Mucosa of rectum (tissue), 2 donors: ENCODE measurements at regions not wholly inside any gene's neighbourhood (a gene's known extent, or its start where the extent isn't known, plus 50 kb on each side); places are given as distances from the start of the nearest gene placed in this dataset.

ENCODE experiments used
- H3K27ac ChIP-seq, 2 donors: one replicate each; pipeline ENCODE4 v1.7.0; 2013; ENCODE audit warnings: inconsistent platforms in 2 of 2, low read depth in 2 of 2, low read length in 2 of 2
- H3K27me3 ChIP-seq, 2 donors: one replicate each; pipeline ENCODE4 v1.7.0; 2013; ENCODE audit warnings: low read length in 2 of 2; ENCODE audit not compliant: control insufficient read depth in 2 of 2, insufficient read depth in 2 of 2
- H3K36me3 ChIP-seq, 2 donors: one replicate each; pipeline ENCODE4 v1.7.0; 2013; ENCODE audit warnings: low read length in 2 of 2; ENCODE audit not compliant: control insufficient read depth in 2 of 2, insufficient read depth in 2 of 2
- H3K4me1 ChIP-seq, 2 donors: one replicate each; pipeline ENCODE4 v1.7.0; 2013; ENCODE audit warnings: low read length in 2 of 2, mild to moderate bottlenecking in 1 of 2; ENCODE audit not compliant: control insufficient read depth in 2 of 2, insufficient read depth in 2 of 2
- H3K4me3 ChIP-seq, 2 donors: one replicate each; pipeline ENCODE4 v1.7.0; 2013; ENCODE audit warnings: low read length in 2 of 2
- H3K9ac ChIP-seq, 2 donors: one replicate each; pipeline ENCODE4 v1.7.0; 2013; ENCODE audit warnings: low read length in 2 of 2, low read depth in 1 of 2, mild to moderate bottlenecking in 1 of 2
- H3K9me3 ChIP-seq, 2 donors: one replicate each; pipeline ENCODE4 v1.7.0; 2013; ENCODE audit warnings: low read length in 2 of 2; ENCODE audit not compliant: control insufficient read depth in 2 of 2
- donor health status: healthy.
- donor health status: Normal muscosa, but diverticular disease.

- Histone ChIP-seq H3K36me3 (no peaks in the 10 kb centered on the region), H3K9ac (peak overlapping the region in 1 of 2 donors; percentile 59), H3K4me3 (peak overlapping the region; percentile 53 to 59), H3K4me1 (peaks cover 3 to 7% of the 10 kb centered on the region in 2 donors), H3K27me3 (no peaks in the 10 kb centered on the region), H3K9me3 (no peaks in the 10 kb centered on the region), H3K27ac (peak overlapping the region; percentile 84 to 90)
Observed at GRCh38 chr2:192487636-192488035, 292.9 kb upstream of the TMEFF2 start.

GRCh38 chr2:192484903-192485302 is 290.2 kb upstream of the TMEFF2 start:
- Histone ChIP-seq H3K4me1 (peaks cover 3 to 7% of the 10 kb centered on the region in 2 donors), H3K27me3 (no peaks in the 10 kb centered on the region), H3K9ac (no peak overlapping the region), H3K9me3 (no peaks in the 10 kb centered on the region), H3K36me3 (no peaks in the 10 kb centered on the region), H3K27ac (no peak overlapping the region), H3K4me3 (no peak overlapping the region)

- no peak overlapping the region for H3K27ac ChIP-seq
- no peaks in the 10 kb centered on the region for H3K4me1 ChIP-seq
- no peaks in the 10 kb centered on the region for H3K9me3 ChIP-seq
- no peak overlapping the region for H3K4me3 ChIP-seq
- H3K9ac ChIP-seq, result no peak overlapping the region
- no peaks in the 10 kb centered on the region for H3K36me3 ChIP-seq
- H3K27me3 ChIP-seq, result no peaks in the 10 kb centered on the region
Observed at GRCh38 chr2:192480984-192481383, 286.3 kb upstream of the TMEFF2 start.

- H3K4me1 ChIP-seq, result no peaks in the 10 kb centered on the region
- H3K36me3 ChIP-seq, result no peaks in the 10 kb centered on the region
Observed at GRCh38 chr2:192473331-192473730, 278.6 kb upstream of the TMEFF2 start.

GRCh38 chr2:192471982-192472381 is 277.2 kb upstream of the TMEFF2 start:
- no peaks in the 10 kb centered on the region for H3K27me3 ChIP-seq
- H3K4me1 ChIP-seq, result no peaks in the 10 kb centered on the region
- H3K27ac ChIP-seq, result no peak overlapping the region
- no peak overlapping the region for H3K9ac ChIP-seq
- H3K4me3 ChIP-seq, result no peak overlapping the region
- no peaks in the 10 kb centered on the region for H3K36me3 ChIP-seq
- H3K9me3 ChIP-seq, result no peaks in the 10 kb centered on the region

More at GRCh38 chr2:192473331-192473730, 278.6 kb upstream of the TMEFF2 start:
- H3K27me3 ChIP-seq, result no peaks in the 10 kb centered on the region
- H3K9ac ChIP-seq, result no peak overlapping the region
- H3K27ac ChIP-seq, result no peak overlapping the region
- H3K4me3 ChIP-seq, result no peak overlapping the region
- no peaks in the 10 kb centered on the region for H3K9me3 ChIP-seq

GRCh38 chr2:192469612-192470011 is 274.9 kb upstream of the TMEFF2 start:
- Histone ChIP-seq H3K4me3 (no peak overlapping the region), H3K9me3 (no peaks in the 10 kb centered on the region), H3K27ac (no peak overlapping the region), H3K9ac (no peak overlapping the region), H3K36me3 (no peaks in the 10 kb centered on the region), H3K27me3 (no peaks in the 10 kb centered on the region), H3K4me1 (no peaks in the 10 kb centered on the region)

GRCh38 chr2:192467953-192468660 is 273.4 kb upstream of the TMEFF2 start:
- Histone ChIP-seq H3K4me3 (no peak overlapping the region), H3K27me3 (no peaks in the 10 kb centered on the region), H3K9ac (no peak overlapping the region), H3K27ac (no peak overlapping the region), H3K36me3 (no peaks in the 10 kb centered on the region), H3K4me1 (no peaks in the 10 kb centered on the region), H3K9me3 (no peaks in the 10 kb centered on the region)

GRCh38 chr2:192465141-192465540 is 270.4 kb upstream of the TMEFF2 start:
- Histone ChIP-seq H3K9ac (no peak overlapping the region), H3K9me3 (no peaks in the 10 kb centered on the region), H3K27me3 (no peaks in the 10 kb centered on the region), H3K36me3 (no peaks in the 10 kb centered on the region), H3K4me3 (no peak overlapping the region), H3K27ac (no peak overlapping the region), H3K4me1 (no peaks in the 10 kb centered on the region)

GRCh38 chr2:192459422-192459821 is 264.7 kb upstream of the TMEFF2 start:
- Histone ChIP-seq H3K4me1 (no peaks in the 10 kb centered on the region), H3K27me3 (no peaks in the 10 kb centered on the region), H3K36me3 (no peaks in the 10 kb centered on the region), H3K9me3 (no peaks in the 10 kb centered on the region), H3K4me3 (no peak overlapping the region), H3K9ac (no peak overlapping the region), H3K27ac (no peak overlapping the region)

GRCh38 chr2:192448881-192449280 is 254.1 kb upstream of the TMEFF2 start:
- Histone ChIP-seq H3K27me3 (no peaks in the 10 kb centered on the region), H3K27ac (no peak overlapping the region), H3K36me3 (no peaks in the 10 kb centered on the region), H3K4me1 (no peaks in the 10 kb centered on the region), H3K9me3 (no peaks in the 10 kb centered on the region), H3K9ac (no peak overlapping the region), H3K4me3 (no peak overlapping the region)
